Activated B cell treated with CpG ODN at 0.5 μM for 24 hours (primary cell): ENCODE measurements at regions not wholly inside any gene's neighbourhood (a gene's known extent, or its start where the extent isn't known, plus 50 kb on each side); places are given as distances from the start of the nearest gene placed in this dataset.

Experiments
- ATAC-seq: fragments of 200-7000 bp; cut with Tn5 transposase; one replicate; pipeline ENCODE4 v1.10.0; 2021; ENCODE audit warnings: low read depth, mild to moderate bottlenecking, moderate library complexity
- CTCF ChIA-PET: fragments of 350-600 bp; sonication (Branson Sonifier 250); formaldehyde crosslinking; loops from one replicate; lab custom pipeline; 2021; ENCODE audit warnings: antibody characterized with exemption; lab: Charles Lee
- POLR2A ChIA-PET: fragments of 350-600 bp; sonication (Branson Sonifier 250); formaldehyde crosslinking; loops from one replicate; lab custom pipeline; 2021; ENCODE audit warnings: antibody characterized with exemption; lab: Charles Lee
- DNase-seq: peaks from one replicate; pipeline ENCODE4 v3.0.0; 2022
- H3K27ac Mint-ChIP-seq: one replicate; pipeline ENCODE4 v1.8.0; 2020; ENCODE audit warnings: mixed read lengths
- H3K27me3 Mint-ChIP-seq: one replicate; pipeline ENCODE4 v1.8.0; 2021; ENCODE audit warnings: mixed read lengths
- H3K36me3 Mint-ChIP-seq: one replicate; pipeline ENCODE4 v1.8.0; 2021; ENCODE audit warnings: low read depth, mixed read lengths
- H3K4me1 Mint-ChIP-seq: one replicate; pipeline ENCODE4 v1.8.0; 2021; ENCODE audit warnings: mixed read lengths
- H3K4me3 Mint-ChIP-seq: one replicate; pipeline ENCODE4 v1.8.0; 2020; ENCODE audit warnings: mild to moderate bottlenecking, mixed read lengths
- H3K9me3 Mint-ChIP-seq: one replicate; pipeline ENCODE4 v1.8.0; 2020; ENCODE audit warnings: mixed read lengths
- CTCF ChIP-seq: fragments of 200-600 bp; IDR thresholded peaks from one replicate; pipeline ENCODE4 v1.8.0; 2022; ENCODE audit warnings: antibody characterized with exemption, mild to moderate bottlenecking
- intact Hi-C: fragments of 100-400 bp; cut with micrococcal nuclease; formaldehyde crosslinking; loops from one replicate; pipeline ENCODE4 v1.15.1; 2024

GRCh38 chr14:94697773-94698556, 71.9 kb downstream of the GSC start:
- intact Hi-C loops: no loop called here
- TF ChIP-seq CTCF: no peak
- no peaks in the 10 kb centered on the region for H3K9me3 Mint-ChIP-seq
- CTCF ChIA-PET: no interaction called here
- no peak overlapping the region for H3K27ac Mint-ChIP-seq
- no peak overlapping the region for H3K4me3 Mint-ChIP-seq
- no peak for DNase-seq
- ATAC-seq: no peak
- POLR2A ChIA-PET: no interaction called here
- peaks cover 9% of the 10 kb centered on the region for H3K27me3 Mint-ChIP-seq
- no peaks in the 10 kb centered on the region for H3K4me1 Mint-ChIP-seq
- no peaks in the 10 kb centered on the region for H3K36me3 Mint-ChIP-seq

- H3K27me3 Mint-ChIP-seq: peaks cover 7% of the 10 kb centered on the region
- DNase-seq (no peak), ATAC-seq (no peak)
- CTCF ChIA-PET: no interaction called here
- H3K9me3 Mint-ChIP-seq: no peaks in the 10 kb centered on the region
- H3K36me3 Mint-ChIP-seq: no peaks in the 10 kb centered on the region
- POLR2A ChIA-PET: no interaction called here
- no peak overlapping the region for H3K4me3 Mint-ChIP-seq
- no peak overlapping the region for H3K27ac Mint-ChIP-seq
- H3K4me1 Mint-ChIP-seq: no peaks in the 10 kb centered on the region
- intact Hi-C loops: no loop called here
- TF ChIP-seq CTCF: no peak
Measured at GRCh38 chr14:94696518-94696917, 73.4 kb downstream of the GSC start.

- no peak overlapping the region for H3K27ac Mint-ChIP-seq
- H3K27me3 Mint-ChIP-seq: peaks cover 9% of the 10 kb centered on the region
- intact Hi-C loops: no loop called here
- ATAC-seq (no peak), DNase-seq (no peak)
- H3K4me1 Mint-ChIP-seq: no peaks in the 10 kb centered on the region
- POLR2A ChIA-PET: no interaction called here
- no peaks in the 10 kb centered on the region for H3K36me3 Mint-ChIP-seq
- no peak overlapping the region for H3K4me3 Mint-ChIP-seq
- H3K9me3 Mint-ChIP-seq: no peaks in the 10 kb centered on the region
- no peak for TF ChIP-seq CTCF
- CTCF ChIA-PET: no interaction called here
Measured at GRCh38 chr14:94695231-94695630, 74.7 kb downstream of the GSC start.

GRCh38 chr14:94691660-94692034, 78.3 kb downstream of the GSC start:
- intact Hi-C loops: loop anchor here (2.0 kb wide), 1 partner anchor 669 kb away; no protein-coding TSS in a partner anchor
- Mint-ChIP-seq H3K9me3 (no peaks in the 10 kb centered on the region), H3K4me3 (no peak overlapping the region), H3K36me3 (no peaks in the 10 kb centered on the region), H3K4me1 (no peaks in the 10 kb centered on the region), H3K27ac (no peak overlapping the region), H3K27me3 (peaks cover 14% of the 10 kb centered on the region)
- CTCF ChIA-PET: no interaction called here
- ATAC-seq (no peak), DNase-seq (no peak)
- POLR2A ChIA-PET: no interaction called here
- no peak for TF ChIP-seq CTCF

- H3K27ac Mint-ChIP-seq: no peak overlapping the region
- H3K9me3 Mint-ChIP-seq: no peaks in the 10 kb centered on the region
- intact Hi-C loops: loop anchor here (2.0 kb wide), 1 partner anchor 670 kb away; no protein-coding TSS in a partner anchor
- no peak for DNase-seq
- no peak overlapping the region for H3K4me3 Mint-ChIP-seq
- H3K4me1 Mint-ChIP-seq: no peaks in the 10 kb centered on the region
- H3K36me3 Mint-ChIP-seq: no peaks in the 10 kb centered on the region
- no peak for ATAC-seq
- CTCF ChIA-PET: no interaction called here
- H3K27me3 Mint-ChIP-seq: peaks cover 14% of the 10 kb centered on the region
- TF ChIP-seq CTCF: no peak
- POLR2A ChIA-PET: no interaction called here
Measured at GRCh38 chr14:94690896-94691659, 78.8 kb downstream of the GSC start.
